ENCODE measurements at regions not wholly inside any gene's neighbourhood (a gene's known extent, or its start where the extent isn't known, plus 50 kb on each side); places are given as distances from the start of the nearest gene placed in this dataset.

- DNase-seq (ENCODE audit: low read depth in 1 of 2, low spot score in 1 of 2) (no peak), ATAC-seq (peak in 1 of 2 experiments; percentile 32; a peak in 1 of 6 replicates), FAIRE-seq (no peak)
- Histone ChIP-seq H3K4me3 (no peak overlapping the region; the same call in 2 of the 3 replicates), H3K9me3 (no peaks in the 10 kb centered on the region; the same call in 2 of the 3 replicates), H3K4me2 (peak overlapping the region; percentile 34; the same call in 1 of the 3 replicates), H3K27ac (no peak overlapping the region), H3K4me1 (no peaks in the 10 kb centered on the region)
- 82% methylated on average over 20 of the region's 58 CpGs for WGBS (ENCODE audit: missing lambda C conversion rate)
- ChIA-PET CTCF (interaction anchor here (1.7 kb wide), 1 partner anchor 109 kb away, joined by 4 read pairs; no protein-coding TSS in a partner anchor), POLR2A (no interaction called here)
- TF ChIP-seq ZFP36 (IDR thresholded peaks at IDR 0.05; ENCODE audit: borderline replicate concordance, partially characterized antibody) (no peak), BHLHE40 (IDR thresholded peaks at IDR 0.05; ENCODE audit: low read depth, low read length) (no peak), FOXS1 (CRISPR knock-in tag; IDR thresholded peaks at IDR 0.05) (no peak)
Measured at GRCh38 chr4:1519787-1520661, 113.8 kb upstream of the NKX1-1 start.

- TF ChIP-seq CEBPB (IDR thresholded peaks at IDR 0.05) = no peak
- TF ChIP-seq HOXB5 (CRISPR knock-in tag; IDR thresholded peaks at IDR 0.05) = no peak
- TF ChIP-seq SMC3 (IDR thresholded peaks at IDR 0.05) = no peak
- no peak for TF ChIP-seq KDM5A (IDR thresholded peaks at IDR 0.05)
- TF ChIP-seq RARB (CRISPR knock-in tag; IDR thresholded peaks at IDR 0.05) = no peak
- TF ChIP-seq, protein P1, sequence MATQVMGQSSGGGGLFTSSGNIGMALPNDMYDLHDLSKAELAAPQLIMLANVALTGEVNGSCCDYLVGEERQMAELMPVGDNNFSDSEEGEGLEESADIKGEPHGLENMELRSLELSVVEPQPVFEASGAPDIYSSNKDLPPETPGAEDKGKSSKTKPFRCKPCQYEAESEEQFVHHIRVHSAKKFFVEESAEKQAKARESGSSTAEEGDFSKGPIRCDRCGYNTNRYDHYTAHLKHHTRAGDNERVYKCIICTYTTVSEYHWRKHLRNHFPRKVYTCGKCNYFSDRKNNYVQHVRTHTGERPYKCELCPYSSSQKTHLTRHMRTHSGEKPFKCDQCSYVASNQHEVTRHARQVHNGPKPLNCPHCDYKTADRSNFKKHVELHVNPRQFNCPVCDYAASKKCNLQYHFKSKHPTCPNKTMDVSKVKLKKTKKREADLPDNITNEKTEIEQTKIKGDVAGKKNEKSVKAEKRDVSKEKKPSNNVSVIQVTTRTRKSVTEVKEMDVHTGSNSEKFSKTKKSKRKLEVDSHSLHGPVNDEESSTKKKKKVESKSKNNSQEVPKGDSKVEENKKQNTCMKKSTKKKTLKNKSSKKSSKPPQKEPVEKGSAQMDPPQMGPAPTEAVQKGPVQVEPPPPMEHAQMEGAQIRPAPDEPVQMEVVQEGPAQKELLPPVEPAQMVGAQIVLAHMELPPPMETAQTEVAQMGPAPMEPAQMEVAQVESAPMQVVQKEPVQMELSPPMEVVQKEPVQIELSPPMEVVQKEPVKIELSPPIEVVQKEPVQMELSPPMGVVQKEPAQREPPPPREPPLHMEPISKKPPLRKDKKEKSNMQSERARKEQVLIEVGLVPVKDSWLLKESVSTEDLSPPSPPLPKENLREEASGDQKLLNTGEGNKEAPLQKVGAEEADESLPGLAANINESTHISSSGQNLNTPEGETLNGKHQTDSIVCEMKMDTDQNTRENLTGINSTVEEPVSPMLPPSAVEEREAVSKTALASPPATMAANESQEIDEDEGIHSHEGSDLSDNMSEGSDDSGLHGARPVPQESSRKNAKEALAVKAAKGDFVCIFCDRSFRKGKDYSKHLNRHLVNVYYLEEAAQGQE (IDR thresholded peaks at IDR 0.05) = no peak
- no peak for TF ChIP-seq RFX5 (IDR thresholded peaks at IDR 0.05)
- no peak for TF ChIP-seq BHLHE40 (IDR thresholded peaks at IDR 0.05; ENCODE audit: low read depth, low read length)
- no peak for TF ChIP-seq FOSB (CRISPR knock-in tag; IDR thresholded peaks at IDR 0.05)
- no peak for TF ChIP-seq MAFK (IDR thresholded peaks at IDR 0.05; ENCODE audit: partially characterized antibody)
- no peak for TF ChIP-seq HES2 (IDR thresholded peaks at IDR 0.05)
- TF ChIP-seq ESRRA (IDR thresholded peaks at IDR 0.05; ENCODE audit: borderline replicate concordance, low read length) = no peak
- TF ChIP-seq CHD2 (IDR thresholded peaks at IDR 0.05; ENCODE audit: low read length, partially characterized antibody) = no peak
- no peak for TF ChIP-seq SREBF2 (IDR thresholded peaks at IDR 0.05)
- TF ChIP-seq EHF (CRISPR knock-in tag; IDR thresholded peaks at IDR 0.05) = no peak
- TF ChIP-seq HEYL (CRISPR knock-in tag; IDR thresholded peaks at IDR 0.05) = no peak
- no peak for TF ChIP-seq MAX (IDR thresholded peaks at IDR 0.05)
- FAIRE-seq = no peak
- no peaks in the 10 kb centered on the region for H3K4me1 ChIP-seq
- no peak overlapping the region for H3K4me2 ChIP-seq
- H3K27ac ChIP-seq = no peak overlapping the region
- DNase-seq (ENCODE audit: low read depth in 1 of 2, low spot score in 1 of 2) = no peak
- ChIA-PET CTCF (interaction anchor here (1.7 kb wide), 1 partner anchor 110 kb away, joined by 4 read pairs; no protein-coding TSS in a partner anchor), POLR2A (no interaction called here)
- no peaks in the 10 kb centered on the region; the same call in 2 of the 3 replicates for H3K9me3 ChIP-seq
- WGBS (ENCODE audit: missing lambda C conversion rate) = 79% methylated on average over 7 of the region's 20 CpGs
- ATAC-seq = no peak
- no peak overlapping the region for H3K4me3 ChIP-seq
Measured at GRCh38 chr4:1518997-1519700, 112.9 kb upstream of the NKX1-1 start.

Measured in A549 (cell line).